Left lung (tissue), 4 donors: ENCODE measurements at regions not wholly inside any gene's neighbourhood (a gene's known extent, or its start where the extent isn't known, plus 50 kb on each side); places are given as distances from the start of the nearest gene placed in this dataset.

Source experiments
- ATAC-seq: fragments of 200-7000 bp; cut with Tn5 transposase; one replicate; pipeline ENCODE4 v1.9.1; 2020; ENCODE audit warnings: moderate library complexity
- DNase-seq, 4 donors: peaks; one replicate each; pipeline ENCODE4 v3.0.0-alpha.2; 2013 to 2020
- H3K27ac ChIP-seq, 2 donors: fragments of 200-600 bp; sonication (generic) in 1 of 2; one replicate each; pipeline versions ENCODE4 v1.5.0 to v1.8.0; 2020 to 2021
- H3K27me3 ChIP-seq, 2 donors: fragments of 200-600 bp; sonication (generic) in 1 of 2; one replicate each; pipeline versions ENCODE4 v1.5.0 to v1.8.0; 2020 to 2021
- H3K36me3 ChIP-seq, 2 donors: fragments of 200-600 bp; sonication (generic) in 1 of 2; one replicate each; pipeline versions ENCODE4 v1.5.0 to v1.8.0; 2020 to 2021
- H3K4me1 ChIP-seq, 2 donors: fragments of 200-600 bp; one replicate each; pipeline ENCODE4 v1.8.0; 2021
- H3K4me3 ChIP-seq, 2 donors: fragments of 200-600 bp; sonication (generic) in 1 of 2; one replicate each; pipeline versions ENCODE4 v1.5.0 to v1.8.0; 2020 to 2021; ENCODE audit warnings: mild to moderate bottlenecking in 1 of 2
- H3K9me3 ChIP-seq, 2 donors: fragments of 200-600 bp; sonication (generic) in 1 of 2; one replicate each; pipeline versions ENCODE4 v1.5.0 to v1.8.0; 2020 to 2021
- intact Hi-C, 2 donors: fragments of 100-400 bp; cut with DNase I; formaldehyde crosslinking; loops; one replicate each; pipeline versions ENCODE4 v1.11.2 to v1.14.2; 2022
- TF ChIP-seq, protein P1 (sequence below), 2 donors: fragments of 200-600 bp; sonication (generic) in 1 of 2; IDR thresholded peaks; one replicate each; pipeline versions ENCODE4 v1.5.0 to v1.8.0; 2021; ENCODE audit warnings: antibody characterized with exemption in 2 of 2
- donor health status: DM: no; HTN: yes; CAD: no.
- donor health status: DM: no; HTN: no; CAD: no.

DNA sequence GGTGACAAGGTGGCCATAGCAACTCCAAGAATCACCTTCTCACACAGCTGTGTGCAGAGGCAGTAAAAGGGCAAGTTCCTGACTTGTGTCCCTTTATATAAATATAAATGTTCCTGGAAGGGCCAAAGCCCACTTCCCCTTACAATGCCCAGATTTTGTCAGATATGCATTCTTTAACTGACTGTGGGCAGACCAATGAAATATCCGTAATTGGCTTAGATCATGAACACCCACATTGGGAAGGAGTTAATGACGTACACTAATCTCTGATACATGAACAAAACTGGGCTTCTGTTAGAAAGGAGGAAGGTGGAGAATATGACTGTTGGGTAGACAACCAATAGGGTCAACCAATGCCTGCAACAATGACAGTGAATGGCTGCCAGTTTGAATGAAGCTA is 397.2 kb upstream of the CLINT1 start:
- no peak overlapping the region for H3K4me3 ChIP-seq
- H3K27ac ChIP-seq = no peak overlapping the region
- H3K36me3 ChIP-seq = no peaks in the 10 kb centered on the region
- ATAC-seq = no peak
- H3K4me1 ChIP-seq = no peaks in the 10 kb centered on the region
- H3K27me3 ChIP-seq = no peaks in the 10 kb centered on the region
- intact Hi-C loops = no loop called here
- DNase-seq = no peak
- TF ChIP-seq, protein P1, sequence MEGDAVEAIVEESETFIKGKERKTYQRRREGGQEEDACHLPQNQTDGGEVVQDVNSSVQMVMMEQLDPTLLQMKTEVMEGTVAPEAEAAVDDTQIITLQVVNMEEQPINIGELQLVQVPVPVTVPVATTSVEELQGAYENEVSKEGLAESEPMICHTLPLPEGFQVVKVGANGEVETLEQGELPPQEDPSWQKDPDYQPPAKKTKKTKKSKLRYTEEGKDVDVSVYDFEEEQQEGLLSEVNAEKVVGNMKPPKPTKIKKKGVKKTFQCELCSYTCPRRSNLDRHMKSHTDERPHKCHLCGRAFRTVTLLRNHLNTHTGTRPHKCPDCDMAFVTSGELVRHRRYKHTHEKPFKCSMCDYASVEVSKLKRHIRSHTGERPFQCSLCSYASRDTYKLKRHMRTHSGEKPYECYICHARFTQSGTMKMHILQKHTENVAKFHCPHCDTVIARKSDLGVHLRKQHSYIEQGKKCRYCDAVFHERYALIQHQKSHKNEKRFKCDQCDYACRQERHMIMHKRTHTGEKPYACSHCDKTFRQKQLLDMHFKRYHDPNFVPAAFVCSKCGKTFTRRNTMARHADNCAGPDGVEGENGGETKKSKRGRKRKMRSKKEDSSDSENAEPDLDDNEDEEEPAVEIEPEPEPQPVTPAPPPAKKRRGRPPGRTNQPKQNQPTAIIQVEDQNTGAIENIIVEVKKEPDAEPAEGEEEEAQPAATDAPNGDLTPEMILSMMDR (IDR thresholded peaks at IDR 0.05) = no peak
- no peaks in the 10 kb centered on the region for H3K9me3 ChIP-seq

DNA sequence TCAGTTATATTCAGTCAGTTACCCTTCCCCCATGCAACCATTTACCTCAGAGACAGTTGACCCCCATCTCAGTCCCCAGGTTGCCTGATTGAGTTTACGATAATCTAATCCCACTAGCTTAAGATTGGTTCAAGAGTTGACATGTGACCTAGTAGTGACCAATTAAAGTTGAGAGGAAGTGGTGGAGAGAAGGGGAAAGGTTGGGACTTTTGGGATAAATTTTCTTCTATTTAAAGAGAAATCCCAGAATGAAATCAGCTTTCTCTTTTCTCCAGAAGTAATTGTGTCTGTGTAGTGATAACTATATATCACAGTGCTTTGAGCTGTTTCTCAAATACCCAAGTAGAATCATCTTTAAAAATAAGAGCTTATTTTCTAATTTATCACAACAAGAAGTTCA is 396.7 kb upstream of the CLINT1 start:
- intact Hi-C loops = no loop called here
- Histone ChIP-seq H3K4me1 (no peaks in the 10 kb centered on the region), H3K36me3 (no peaks in the 10 kb centered on the region)

DNA sequence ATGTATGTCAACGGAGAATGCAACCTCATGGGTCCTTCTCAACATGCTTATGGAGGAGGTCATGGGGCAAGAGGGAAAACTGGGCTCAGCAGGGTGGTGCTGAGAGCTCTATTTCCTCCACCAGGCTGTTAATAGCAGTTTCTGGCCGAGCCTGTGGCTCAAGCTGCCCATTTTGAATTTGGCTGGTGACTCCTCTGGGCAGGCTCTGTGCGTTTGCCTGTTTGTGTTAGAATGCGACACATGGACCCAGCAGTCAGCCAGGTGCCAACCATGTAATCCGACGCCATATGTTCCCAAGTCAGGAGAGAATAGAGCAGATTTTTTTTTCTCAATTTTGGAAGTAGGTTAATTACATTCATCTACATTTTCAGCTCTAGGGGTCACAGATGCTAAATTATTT is 387.7 kb upstream of the CLINT1 start:
- Histone ChIP-seq H3K27ac (no peak overlapping the region), H3K4me3 (no peak overlapping the region), H3K36me3 (no peaks in the 10 kb centered on the region), H3K9me3 (no peaks in the 10 kb centered on the region), H3K4me1 (no peaks in the 10 kb centered on the region), H3K27me3 (no peaks in the 10 kb centered on the region)
- TF ChIP-seq, protein P1 (IDR thresholded peaks at IDR 0.05) = no peak
- no peak for ATAC-seq
- no peak for DNase-seq
- intact Hi-C loops = no loop called here

More for the DNA sequence above, 396.7 kb upstream of the CLINT1 start:
- Histone ChIP-seq H3K4me3 (no peak overlapping the region), H3K27ac (no peak overlapping the region), H3K27me3 (no peaks in the 10 kb centered on the region), H3K9me3 (no peaks in the 10 kb centered on the region)
- TF ChIP-seq, protein P1 (IDR thresholded peaks at IDR 0.05) = no peak
- ATAC-seq = no peak
- no peak for DNase-seq

DNA sequence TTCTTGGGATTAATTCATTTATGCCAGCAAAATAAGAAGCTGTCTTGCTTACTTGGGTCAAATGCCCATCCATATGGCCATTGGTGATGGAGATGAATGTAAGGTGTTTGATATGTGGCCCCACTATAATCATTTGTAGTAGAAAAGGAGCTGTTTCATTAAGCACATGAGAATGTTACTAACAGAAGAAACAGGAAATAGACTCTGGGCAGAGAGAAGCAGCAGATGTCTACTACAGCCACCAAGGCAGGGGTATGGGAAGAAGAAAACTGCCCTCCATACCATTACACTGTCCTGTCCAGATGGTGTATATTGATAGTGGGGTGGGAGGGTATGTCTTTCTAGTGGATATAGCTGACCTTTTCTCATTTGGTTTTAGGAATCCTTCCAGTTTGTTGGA is 386.6 kb upstream of the CLINT1 start:
- TF ChIP-seq, protein P1 (IDR thresholded peaks at IDR 0.05) = no peak
- ATAC-seq = no peak
- intact Hi-C loops = no loop called here
- DNase-seq = no peak
- no peaks in the 10 kb centered on the region for H3K9me3 ChIP-seq
- no peaks in the 10 kb centered on the region for H3K27me3 ChIP-seq
- H3K36me3 ChIP-seq = no peaks in the 10 kb centered on the region
- H3K27ac ChIP-seq = no peak overlapping the region
- no peaks in the 10 kb centered on the region for H3K4me1 ChIP-seq
- no peak overlapping the region for H3K4me3 ChIP-seq

DNA sequence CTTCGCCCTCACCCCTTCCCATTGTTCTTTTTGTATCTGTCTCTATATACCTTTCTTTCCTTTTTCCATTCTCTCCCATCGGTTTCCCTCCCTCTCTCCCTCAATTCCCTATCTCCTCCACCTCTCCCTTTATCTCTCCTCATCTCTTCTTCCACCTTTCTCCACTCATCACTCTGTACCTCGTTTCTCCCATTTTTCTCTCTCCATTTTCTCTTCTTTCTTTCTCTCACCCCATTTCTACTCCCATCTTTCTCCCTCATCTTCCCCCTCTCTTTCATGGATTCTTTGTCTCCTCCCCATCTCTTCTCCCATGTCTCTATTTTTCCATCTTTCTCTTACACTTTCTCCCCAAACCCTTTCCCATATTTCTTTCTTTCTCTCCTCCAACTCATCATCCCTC is 385.9 kb upstream of the CLINT1 start:
- no peak for ATAC-seq
- intact Hi-C loops = no loop called here
- H3K4me1 ChIP-seq = no peaks in the 10 kb centered on the region
- TF ChIP-seq, protein P1 (IDR thresholded peaks at IDR 0.05) = no peak
- no peaks in the 10 kb centered on the region for H3K27me3 ChIP-seq
- no peak overlapping the region for H3K4me3 ChIP-seq
- DNase-seq = no peak
- no peaks in the 10 kb centered on the region for H3K36me3 ChIP-seq
- H3K27ac ChIP-seq = no peak overlapping the region
- H3K9me3 ChIP-seq = no peaks in the 10 kb centered on the region
